Right atrium auricular region (tissue), 2 donors: ENCODE measurements at regions not wholly inside any gene's neighbourhood (a gene's known extent, or its start where the extent isn't known, plus 50 kb on each side); places are given as distances from the start of the nearest gene placed in this dataset.

ENCODE experiments used
- DNase-seq: peaks from one replicate; pipeline ENCODE4 v3.0.0-alpha.2; 2019; ENCODE audit warnings: low spot score
- H3K27ac ChIP-seq, 2 donors: fragments of 200-600 bp; sonication (generic); 1 replicate in 1 of 2; 2 replicates in 1 of 2; pipeline ENCODE4 v1.5.1; 2016 to 2019
- H3K27me3 ChIP-seq, 2 donors: fragments of 200-600 bp; sonication (generic); one replicate each; pipeline versions ENCODE4 v1.5.1 to v1.6.0; 2017 to 2019
- H3K36me3 ChIP-seq: fragments of 200-600 bp; sonication (generic); one replicate; pipeline ENCODE4 v1.5.1; 2016
- H3K4me1 ChIP-seq, 2 donors: fragments of 200-600 bp; sonication (generic); one replicate each; pipeline versions ENCODE4 v1.5.1 to v1.6.0; 2017 to 2019
- H3K4me3 ChIP-seq, 2 donors: fragments of 200-600 bp; sonication (generic); 1 replicate in 1 of 2; 2 replicates in 1 of 2; pipeline ENCODE4 v1.5.1; 2017 to 2019; ENCODE audit warnings: mild to moderate bottlenecking in 1 of 2, moderate library complexity in 1 of 2
- H3K9me3 ChIP-seq, 2 donors: fragments of 200-600 bp; sonication (generic); one replicate each; pipeline ENCODE4 v1.5.1; 2019
- CTCF ChIP-seq, 2 donors: fragments of 200-600 bp; sonication (generic); IDR thresholded peaks; one replicate each; pipeline ENCODE4 v1.5.1; 2019; ENCODE audit warnings: antibody characterized with exemption in 2 of 2

- no peak for TF ChIP-seq CTCF (IDR thresholded peaks at IDR 0.05)
- no peaks in the 10 kb centered on the region for H3K36me3 ChIP-seq
- peaks cover 61 to 72% of the 10 kb centered on the region in 2 donors for H3K27me3 ChIP-seq
- no peak overlapping the region for H3K27ac ChIP-seq
- peaks cover 0 to 9% of the 10 kb centered on the region in 2 donors for H3K4me1 ChIP-seq
- H3K4me3 ChIP-seq: peak overlapping the region in 1 of 2 donors; percentile 25
- DNase-seq: no peak
- H3K9me3 ChIP-seq: no peaks in the 10 kb centered on the region
These were observed 216.1 kb downstream of the MEF2C start for GRCh38 chr5:88666761-88667495.

- no peaks in the 10 kb centered on the region for H3K9me3 ChIP-seq
- H3K27me3 ChIP-seq: peaks cover 59 to 79% of the 10 kb centered on the region in 2 donors
- DNase-seq: no peak
- H3K36me3 ChIP-seq: no peaks in the 10 kb centered on the region
- no peak overlapping the region for H3K4me3 ChIP-seq
- no peak for TF ChIP-seq CTCF (IDR thresholded peaks at IDR 0.05)
- H3K27ac ChIP-seq: no peak overlapping the region
- H3K4me1 ChIP-seq: peaks cover 0 to 17% of the 10 kb centered on the region in 2 donors
These were observed 217.2 kb downstream of the MEF2C start for GRCh38 chr5:88665750-88666215.

- no peak for DNase-seq
- Histone ChIP-seq H3K9me3 (no peaks in the 10 kb centered on the region), H3K4me1 (peaks cover 0 to 21% of the 10 kb centered on the region in 2 donors), H3K27ac (no peak overlapping the region), H3K27me3 (peaks cover 57 to 80% of the 10 kb centered on the region in 2 donors), H3K36me3 (no peaks in the 10 kb centered on the region), H3K4me3 (no peak overlapping the region)
- no peak for TF ChIP-seq CTCF (IDR thresholded peaks at IDR 0.05)
These were observed 218.3 kb downstream of the MEF2C start for GRCh38 chr5:88664645-88665044.

GRCh38 chr5:88663793-88664216 lies 219.2 kb downstream of the MEF2C start:
- Histone ChIP-seq H3K27me3 (peaks cover 60 to 72% of the 10 kb centered on the region in 2 donors), H3K27ac (no peak overlapping the region), H3K4me3 (no peak overlapping the region), H3K9me3 (no peaks in the 10 kb centered on the region), H3K36me3 (no peaks in the 10 kb centered on the region), H3K4me1 (peaks cover 0 to 21% of the 10 kb centered on the region in 2 donors)
- DNase-seq: no peak
- TF ChIP-seq CTCF (IDR thresholded peaks at IDR 0.05): no peak

- Histone ChIP-seq H3K27ac (no peak overlapping the region), H3K4me1 (peaks cover 0 to 21% of the 10 kb centered on the region in 2 donors), H3K27me3 (peaks cover 54 to 63% of the 10 kb centered on the region in 2 donors), H3K36me3 (no peaks in the 10 kb centered on the region), H3K9me3 (no peaks in the 10 kb centered on the region), H3K4me3 (no peak overlapping the region)
- no peak for TF ChIP-seq CTCF (IDR thresholded peaks at IDR 0.05)
- DNase-seq: no peak
These were observed 220.1 kb downstream of the MEF2C start for GRCh38 chr5:88662846-88663245.
